IPS-15b (cell line): ENCODE measurements at regions not wholly inside any gene's neighbourhood (a gene's known extent, or its start where the extent isn't known, plus 50 kb on each side); places are given as distances from the start of the nearest gene placed in this dataset.

Experiments used
- H3K27me3 ChIP-seq: one replicate; pipeline ENCODE4 v1.6.1; 2013; ENCODE audit warnings: low read length; ENCODE audit not compliant: control insufficient read depth, insufficient read depth
- H3K36me3 ChIP-seq: one replicate; pipeline ENCODE4 v1.6.1; 2013; ENCODE audit warnings: low read length; ENCODE audit not compliant: control insufficient read depth, insufficient read depth
- H3K4me1 ChIP-seq: one replicate; pipeline ENCODE4 v1.6.1; 2013; ENCODE audit warnings: mild to moderate bottlenecking, low read length; ENCODE audit not compliant: control insufficient read depth, insufficient read depth
- H3K4me3 ChIP-seq: one replicate; pipeline ENCODE4 v1.5.1; 2013; ENCODE audit warnings: low read depth, low read length
- H3K9ac ChIP-seq: one replicate; pipeline ENCODE4 v1.6.1; 2013; ENCODE audit warnings: low read depth, mild to moderate bottlenecking, low read length
- H3K9me3 ChIP-seq: one replicate; pipeline ENCODE4 v1.6.1; 2013; ENCODE audit warnings: mild to moderate bottlenecking, low read length; ENCODE audit not compliant: control insufficient read depth, insufficient read depth

DNA sequence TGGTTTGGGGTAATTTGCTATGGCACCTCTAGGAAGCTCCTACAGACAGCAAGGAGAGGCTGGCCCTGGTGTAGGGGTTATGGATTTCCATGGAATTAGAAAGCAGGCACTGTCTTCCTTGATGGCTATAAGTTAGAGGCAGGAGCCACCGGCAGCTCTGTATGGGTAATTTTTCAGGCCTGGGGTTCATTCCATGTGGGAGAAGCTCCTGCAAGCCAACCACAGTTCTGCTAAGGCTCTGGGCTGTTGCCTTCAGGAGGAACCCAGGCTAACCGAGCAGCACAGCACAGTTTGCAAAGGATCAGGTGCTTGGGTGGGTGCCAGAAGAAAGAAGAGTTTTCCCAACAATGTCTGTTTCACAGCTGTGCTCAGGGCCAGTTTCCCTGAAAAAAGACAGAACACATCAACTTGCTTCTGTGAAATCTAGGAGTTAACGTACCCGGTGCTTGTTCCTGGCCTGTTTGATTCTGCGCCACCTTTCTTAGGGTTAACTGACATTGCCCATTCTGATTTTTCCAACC lies 162.8 kb upstream of the MYLIP start:
- Histone ChIP-seq H3K4me1 (no peaks in the 10 kb centered on the region), H3K36me3 (no peaks in the 10 kb centered on the region), H3K9ac (no peak overlapping the region), H3K9me3 (no peaks in the 10 kb centered on the region), H3K4me3 (no peak overlapping the region), H3K27me3 (no peaks in the 10 kb centered on the region)

DNA sequence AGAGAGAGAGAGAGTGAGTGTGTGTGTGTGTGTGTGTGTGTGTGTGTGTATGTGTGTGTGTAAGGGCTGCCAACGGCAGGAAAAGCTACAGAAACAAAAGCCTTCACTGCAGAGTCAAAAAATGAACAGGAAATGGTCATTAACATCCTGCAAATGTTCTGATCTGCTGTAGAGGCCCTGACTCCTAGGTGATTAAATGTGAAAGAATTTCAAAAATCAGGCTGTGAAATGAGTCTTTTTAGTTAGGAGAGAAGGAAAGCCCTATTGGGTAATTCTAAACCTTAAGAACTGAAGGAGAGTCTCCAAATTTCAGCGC lies 166.5 kb upstream of the MYLIP start:
- no peak overlapping the region for H3K9ac ChIP-seq
- H3K27me3 ChIP-seq: no peaks in the 10 kb centered on the region
- peaks cover 7% of the 10 kb centered on the region for H3K9me3 ChIP-seq
- H3K4me3 ChIP-seq: no peak overlapping the region
- H3K4me1 ChIP-seq: no peaks in the 10 kb centered on the region
- no peaks in the 10 kb centered on the region for H3K36me3 ChIP-seq

DNA sequence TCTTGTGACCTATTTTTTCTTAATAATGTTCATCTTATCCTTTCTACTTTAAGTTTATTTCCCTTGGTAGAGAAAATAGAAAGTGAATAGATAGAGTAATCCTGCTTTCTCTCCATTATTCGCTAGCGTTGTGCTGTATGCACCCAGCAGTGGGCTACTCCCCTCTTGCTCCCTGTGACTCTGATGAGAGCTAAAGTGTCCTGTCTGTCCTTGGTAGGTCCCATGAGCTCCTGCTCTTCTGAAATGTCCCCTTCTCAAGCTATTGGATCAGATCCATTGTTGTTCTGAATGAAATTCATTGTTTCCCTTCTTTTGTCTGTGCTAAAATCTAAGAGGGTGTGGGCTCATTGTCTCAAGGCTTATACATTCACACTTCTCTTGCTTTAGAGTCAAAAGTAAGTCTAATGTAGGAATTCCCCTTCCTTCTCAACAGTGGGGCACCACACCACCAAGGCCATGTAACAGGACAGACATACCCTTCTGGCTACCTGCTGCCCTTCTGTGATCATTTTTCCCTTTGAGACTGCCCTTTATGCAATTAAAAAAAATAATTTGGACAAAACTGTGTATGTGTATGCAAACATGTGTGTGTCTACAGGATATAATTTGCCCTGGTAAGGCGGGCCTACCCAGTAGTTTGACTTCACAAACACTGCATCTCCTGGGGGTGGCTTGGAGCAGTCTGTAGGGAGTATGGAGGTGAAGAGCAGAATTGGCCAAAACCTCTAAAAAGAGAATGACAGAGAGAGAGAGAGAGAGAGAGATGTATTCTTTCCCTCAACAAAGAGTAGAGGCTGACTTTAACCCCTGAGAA lies 167.0 kb upstream of the MYLIP start:
- Histone ChIP-seq H3K4me1 (no peaks in the 10 kb centered on the region), H3K9me3 (peaks cover 7% of the 10 kb centered on the region), H3K27me3 (no peaks in the 10 kb centered on the region), H3K4me3 (no peak overlapping the region), H3K9ac (no peak overlapping the region), H3K36me3 (no peaks in the 10 kb centered on the region)

DNA sequence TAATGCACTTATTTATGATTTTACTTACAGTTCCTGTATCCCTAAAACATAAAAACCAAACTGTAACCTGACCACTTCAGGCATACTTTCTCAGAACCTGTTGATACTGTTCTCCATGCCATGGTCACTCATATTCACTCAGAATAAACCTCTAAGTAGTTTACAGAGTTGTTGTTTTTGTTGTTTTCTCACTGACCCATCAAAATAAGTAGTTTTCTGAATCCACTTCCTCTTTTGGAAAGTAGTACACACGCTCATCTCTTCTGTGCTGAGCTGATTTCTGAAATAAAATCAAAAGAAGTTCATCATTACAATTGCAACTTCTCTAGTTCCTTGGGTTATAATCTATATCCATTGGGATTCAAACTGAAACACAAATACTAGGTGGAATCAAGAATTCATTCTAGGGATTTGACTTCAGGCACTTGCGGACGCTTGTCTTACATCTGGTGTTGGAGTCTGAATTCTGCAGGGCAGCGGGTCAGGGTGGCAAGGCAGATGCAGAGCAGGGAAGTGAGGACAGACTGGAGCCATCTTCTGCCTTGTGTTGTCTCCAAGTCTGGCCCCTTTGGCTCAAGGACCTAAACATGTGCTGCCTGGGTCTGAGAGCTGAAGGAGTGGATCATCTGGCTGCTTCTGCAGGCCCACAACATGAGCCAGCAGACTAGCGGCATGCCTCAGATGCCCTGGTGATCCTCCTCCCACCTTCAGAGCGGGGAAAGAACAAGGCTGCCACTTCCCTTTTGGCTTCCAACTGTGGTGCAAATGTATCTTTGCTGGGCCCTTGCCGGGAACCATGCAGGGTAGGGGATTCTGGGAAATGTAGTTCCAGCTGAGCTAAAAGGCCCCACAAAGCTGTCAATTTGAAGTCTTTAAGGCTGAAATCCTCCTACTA lies 167.9 kb upstream of the MYLIP start:
- Histone ChIP-seq H3K9me3 (peaks cover 7% of the 10 kb centered on the region), H3K36me3 (no peaks in the 10 kb centered on the region), H3K4me3 (peak overlapping the region; percentile 21), H3K9ac (no peak overlapping the region), H3K27me3 (no peaks in the 10 kb centered on the region), H3K4me1 (peaks cover 1% of the 10 kb centered on the region)

DNA sequence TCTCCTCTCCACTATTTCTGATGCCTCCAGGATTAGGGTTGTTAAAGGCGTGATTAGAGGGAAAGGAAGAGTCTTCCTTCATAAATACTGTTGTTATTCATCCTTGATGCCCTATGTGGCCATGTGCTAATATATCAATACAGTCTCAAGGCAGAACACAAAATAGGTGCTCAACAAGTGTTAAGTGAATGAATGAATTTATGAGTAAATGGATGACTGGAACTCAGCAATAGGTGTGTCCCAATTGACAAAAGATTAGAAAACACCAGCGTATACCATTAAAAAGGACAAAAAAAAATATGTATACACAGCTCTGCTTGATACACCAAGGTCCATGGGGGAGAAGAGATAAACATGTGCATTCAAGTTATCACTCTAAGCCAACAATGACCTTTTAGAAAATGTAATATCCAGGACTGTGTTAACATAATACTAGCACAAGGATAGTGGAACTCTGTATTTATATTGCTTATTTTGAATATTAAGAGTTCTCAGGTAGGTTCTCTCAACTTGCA lies 171.2 kb upstream of the MYLIP start:
- peaks cover 7% of the 10 kb centered on the region for H3K9me3 ChIP-seq
- peaks cover 9% of the 10 kb centered on the region for H3K4me1 ChIP-seq
- no peak overlapping the region for H3K9ac ChIP-seq
- H3K36me3 ChIP-seq: no peaks in the 10 kb centered on the region
- H3K4me3 ChIP-seq: no peak overlapping the region
- H3K27me3 ChIP-seq: no peaks in the 10 kb centered on the region

DNA sequence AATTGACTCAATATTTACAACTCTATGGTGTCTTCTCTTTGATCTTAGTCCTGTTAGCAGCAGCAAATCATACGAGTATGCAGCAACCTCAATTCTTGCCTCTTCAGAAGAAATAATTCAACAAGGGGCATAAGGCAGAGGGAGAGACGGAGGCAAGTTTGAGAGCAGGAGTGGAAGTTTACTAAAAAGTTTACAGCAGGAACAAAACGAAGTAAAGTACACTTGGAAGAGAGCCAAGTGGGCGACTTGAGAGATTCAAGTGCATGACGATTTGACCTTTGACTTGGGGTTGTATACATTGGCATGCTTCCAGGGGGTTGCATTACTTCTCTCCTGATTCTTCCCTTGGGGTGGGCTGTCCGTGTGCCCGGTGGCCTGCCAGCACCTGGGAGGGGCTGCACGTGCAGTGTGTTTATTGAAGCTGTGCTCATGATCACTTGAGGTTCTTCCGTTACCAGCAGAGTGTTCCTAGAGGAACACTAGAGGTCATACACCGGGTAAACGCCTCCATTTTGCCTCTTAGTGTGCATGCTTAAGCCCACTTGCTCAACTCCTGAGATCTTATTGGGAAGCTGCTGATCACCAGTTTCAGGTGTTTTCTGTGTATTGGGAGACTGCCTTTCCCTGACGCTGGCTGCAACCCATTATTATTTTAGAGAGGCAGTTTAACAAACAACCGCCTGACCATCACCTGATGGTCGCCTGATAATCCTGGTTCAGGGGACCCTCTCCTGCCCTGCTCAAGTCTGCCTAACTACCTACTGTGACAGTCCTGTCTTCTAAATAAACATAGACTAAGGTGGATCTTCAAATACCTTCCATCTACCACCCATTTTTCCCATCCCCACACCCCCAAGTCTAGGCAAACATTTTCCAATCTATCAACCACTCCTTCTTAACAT lies 172.4 kb upstream of the MYLIP start:
- Histone ChIP-seq H3K4me1 (peaks cover 13% of the 10 kb centered on the region), H3K9me3 (peaks cover 7% of the 10 kb centered on the region), H3K4me3 (no peak overlapping the region), H3K36me3 (no peaks in the 10 kb centered on the region), H3K27me3 (no peaks in the 10 kb centered on the region), H3K9ac (no peak overlapping the region)

DNA sequence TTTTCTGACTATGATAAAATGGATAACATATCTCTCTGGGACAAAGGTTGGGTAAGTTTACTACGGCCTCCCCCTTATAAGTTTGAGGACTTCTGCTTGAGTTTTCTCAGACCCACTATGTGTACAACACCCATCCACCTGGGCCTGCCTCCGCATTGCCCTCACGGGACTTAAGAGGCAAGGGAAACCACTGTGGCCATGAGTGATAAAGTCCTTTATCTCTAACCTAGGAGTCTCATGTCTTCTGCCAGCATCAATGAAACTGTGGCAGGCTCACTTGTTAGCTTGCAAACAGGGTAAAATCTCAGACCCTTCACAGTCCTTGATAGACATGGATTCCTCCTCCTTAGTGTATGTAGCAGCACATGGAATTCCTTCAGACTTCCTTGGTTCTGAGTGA lies 173.4 kb upstream of the MYLIP start:
- H3K9ac ChIP-seq: no peak overlapping the region
- H3K36me3 ChIP-seq: no peaks in the 10 kb centered on the region
- no peaks in the 10 kb centered on the region for H3K27me3 ChIP-seq
- H3K4me3 ChIP-seq: no peak overlapping the region
- peaks cover 13% of the 10 kb centered on the region for H3K4me1 ChIP-seq
- H3K9me3 ChIP-seq: peaks cover 7% of the 10 kb centered on the region

DNA sequence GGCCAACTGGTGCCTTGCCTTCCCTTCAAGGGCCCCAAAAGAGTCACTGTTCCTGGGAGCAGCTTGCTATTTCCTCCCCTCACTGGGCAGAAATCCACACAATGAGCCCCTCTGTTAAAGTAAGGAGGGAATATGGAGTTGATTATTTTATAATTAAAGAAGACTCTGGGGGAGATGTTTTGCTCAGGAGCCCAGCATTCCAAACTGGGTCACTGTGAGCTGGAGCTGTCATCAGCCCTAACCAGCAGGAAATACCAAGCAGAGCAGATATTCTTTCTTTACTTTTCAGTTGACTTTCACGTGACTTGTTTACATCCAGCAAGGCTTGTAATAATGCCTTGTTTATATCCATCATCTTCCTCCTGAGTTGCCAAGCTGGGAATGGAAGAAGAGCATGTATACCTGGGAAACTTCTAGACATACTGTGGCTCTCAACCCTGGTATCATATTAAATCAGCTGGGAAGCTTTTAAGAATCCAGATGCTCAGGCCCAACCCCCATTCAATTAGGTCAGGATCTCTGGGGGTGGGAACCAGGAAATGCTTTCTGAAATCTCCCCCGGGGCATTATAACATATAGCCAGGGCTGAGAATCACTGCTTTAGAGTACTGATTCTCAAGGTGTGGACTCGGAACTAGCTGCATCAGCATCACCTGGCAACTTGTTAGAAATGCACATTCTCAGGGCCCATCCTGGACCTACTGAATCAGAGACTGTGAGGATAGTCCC lies 175.6 kb upstream of the MYLIP start:
- no peaks in the 10 kb centered on the region for H3K36me3 ChIP-seq
- H3K4me1 ChIP-seq: peaks cover 21% of the 10 kb centered on the region
- H3K4me3 ChIP-seq: no peak overlapping the region
- H3K27me3 ChIP-seq: no peaks in the 10 kb centered on the region
- no peak overlapping the region for H3K9ac ChIP-seq
- H3K9me3 ChIP-seq: no peaks in the 10 kb centered on the region

DNA sequence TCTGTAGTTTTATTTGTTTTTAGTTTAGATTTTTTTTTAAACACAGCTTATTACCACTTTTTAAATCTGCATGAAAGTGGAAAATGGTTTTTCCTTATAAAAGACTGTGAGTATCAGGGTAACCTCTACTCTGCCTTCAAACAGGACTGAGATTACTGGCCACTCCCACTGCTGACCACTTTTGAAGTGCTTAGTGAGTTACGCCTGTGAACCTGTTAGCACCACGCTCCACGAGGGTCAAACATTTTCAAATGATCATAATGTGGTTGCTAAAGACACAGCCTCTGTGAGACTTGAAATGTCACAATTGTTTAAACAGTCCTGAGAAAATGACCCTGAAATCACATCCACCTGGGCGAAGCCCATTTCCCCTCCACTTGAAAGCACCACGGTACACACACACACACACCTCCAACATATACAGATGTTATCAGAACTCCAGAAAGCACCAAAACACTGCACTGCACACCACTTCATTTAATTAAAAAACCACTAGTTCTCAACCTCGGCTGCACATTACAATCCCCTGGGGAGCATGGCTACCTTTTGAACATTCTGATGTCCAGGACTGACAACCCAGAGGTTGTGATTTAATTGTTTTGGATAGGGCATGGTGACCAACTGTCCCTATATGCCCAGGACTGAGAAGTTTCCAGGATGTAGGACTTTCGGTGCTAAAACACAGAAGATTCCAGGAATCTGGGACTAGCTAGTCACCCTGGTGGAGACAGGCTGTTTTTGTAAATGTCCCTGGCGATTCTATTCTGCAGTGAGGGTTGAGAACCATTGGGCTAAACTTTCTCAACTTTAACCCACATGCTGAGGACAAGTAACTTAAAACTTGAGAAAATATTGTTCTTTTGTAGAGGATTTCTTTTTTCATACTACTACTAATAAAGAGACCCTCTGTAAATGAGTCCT lies 176.4 kb upstream of the MYLIP start:
- no peaks in the 10 kb centered on the region for H3K36me3 ChIP-seq
- no peak overlapping the region for H3K9ac ChIP-seq
- peaks cover 21% of the 10 kb centered on the region for H3K4me1 ChIP-seq
- no peaks in the 10 kb centered on the region for H3K27me3 ChIP-seq
- H3K4me3 ChIP-seq: no peak overlapping the region
- H3K9me3 ChIP-seq: no peaks in the 10 kb centered on the region

DNA sequence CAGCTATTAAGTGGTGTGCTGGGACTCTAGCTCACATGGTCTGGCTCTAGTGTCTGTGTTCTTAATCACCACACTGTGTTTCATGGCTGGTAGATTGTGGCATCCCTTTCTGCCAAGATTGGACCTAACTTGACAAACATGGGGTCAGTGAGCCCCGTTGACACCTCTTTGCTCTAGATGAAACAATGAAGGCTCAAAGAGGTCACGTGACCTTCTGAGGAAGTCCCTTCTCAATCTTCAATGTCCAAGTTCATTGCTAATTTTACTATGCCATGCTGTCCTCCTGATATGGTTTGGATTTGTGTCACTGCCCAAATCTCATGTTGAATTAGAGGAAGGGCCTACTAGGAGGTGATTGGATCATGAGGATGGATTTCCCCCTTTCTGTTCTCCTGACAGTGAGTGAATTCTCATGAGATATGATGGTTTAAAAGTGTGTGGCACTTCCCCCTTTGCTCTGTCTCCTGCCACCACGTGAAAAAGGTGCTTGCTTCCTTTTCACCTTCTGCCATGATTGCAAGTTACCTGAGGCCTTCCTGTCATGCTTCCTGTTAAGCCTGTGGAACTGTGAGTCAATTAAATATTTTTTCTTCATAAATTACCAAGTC lies 177.8 kb upstream of the MYLIP start:
- H3K4me3 ChIP-seq: no peak overlapping the region
- no peaks in the 10 kb centered on the region for H3K36me3 ChIP-seq
- no peaks in the 10 kb centered on the region for H3K27me3 ChIP-seq
- H3K4me1 ChIP-seq: peaks cover 21% of the 10 kb centered on the region
- no peaks in the 10 kb centered on the region for H3K9me3 ChIP-seq
- no peak overlapping the region for H3K9ac ChIP-seq
